A673 (cell line): ENCODE measurements at regions not wholly inside any gene's neighbourhood (a gene's known extent, or its start where the extent isn't known, plus 50 kb on each side); places are given as distances from the start of the nearest gene placed in this dataset.

Experiments
- BruUV-seq: library from RNA; stranded (reverse); fragments of 400-500 nt; replicated peaks from 2 replicates; lab custom pipeline; 2021; lab: Mats Ljungman, UMichigan
- CTCF ChIA-PET: fragments of 300-600 bp; sonication (Branson Sonifier 250); formaldehyde crosslinking; loops from one replicate; lab custom pipeline; 2022; ENCODE audit warnings: antibody characterized with exemption; lab: Charles Lee
- POLR2A ChIA-PET: fragments of 300-600 bp; sonication (Branson Sonifier 250); formaldehyde crosslinking; loops from one replicate; lab custom pipeline; 2022; ENCODE audit warnings: antibody characterized with exemption; ENCODE audit not compliant: low non-redundant PET; lab: Charles Lee
- DNase-seq: peaks from one replicate; pipeline ENCODE4 v3.0.0-alpha.2; 2015; ENCODE audit warnings: low spot score
- H3K27ac ChIP-seq: fragments of 200-600 bp; sonication (generic); 2 replicates; pipeline ENCODE4 v1.5.1; 2016; ENCODE audit warnings: mixed run types, low read depth, mild to moderate bottlenecking, mixed read lengths, antibody characterized with exemption, low read length; ENCODE audit not compliant: poor library complexity, severe bottlenecking
- H3K27me3 ChIP-seq: fragments of 200-600 bp; sonication (generic); replicated peaks from 2 replicates; pipeline ENCODE4 v1.6.1; 2017; ENCODE audit warnings: mixed run types, low read depth, mild to moderate bottlenecking, mixed read lengths, antibody characterized with exemption, low read length; ENCODE audit not compliant: insufficient read depth, poor library complexity
- H3K36me3 ChIP-seq: fragments of 200-600 bp; sonication (generic); 2 replicates; pipeline ENCODE4 v1.6.1; 2016; ENCODE audit warnings: mixed run types, mild to moderate bottlenecking, mixed read lengths, antibody characterized with exemption, low read length; ENCODE audit not compliant: insufficient read depth, poor library complexity, severe bottlenecking
- H3K4me1 ChIP-seq: fragments of 200-600 bp; sonication (generic); 2 replicates; pipeline ENCODE4 v1.6.1; 2017; ENCODE audit warnings: mixed run types, mild to moderate bottlenecking, mixed read lengths, antibody characterized with exemption, low read length; ENCODE audit not compliant: insufficient read depth, poor library complexity, severe bottlenecking
- H3K4me3 ChIP-seq: fragments of 200-600 bp; sonication (generic); 2 replicates; pipeline ENCODE4 v1.5.1; 2016; ENCODE audit warnings: low read depth, mixed run types, mild to moderate bottlenecking, mixed read lengths, low read length; ENCODE audit not compliant: poor library complexity, severe bottlenecking
- H3K9me3 ChIP-seq: fragments of 200-600 bp; sonication (generic); 2 replicates; pipeline ENCODE4 v1.6.1; 2016; ENCODE audit warnings: mixed run types, low read depth, mild to moderate bottlenecking, mixed read lengths, antibody characterized with exemption, low read length; ENCODE audit not compliant: poor library complexity, severe bottlenecking
- CTCF ChIP-seq: fragments of 300-800, 200-600 bp; sonication (generic); conservative IDR thresholded peaks from 2 replicates; pipeline ENCODE4 v1.5.1; 2017; ENCODE audit warnings: low read depth, mild to moderate bottlenecking, antibody characterized with exemption, low read length, moderate library complexity, mixed read lengths
- EZH2 ChIP-seq: fragments of 200-600 bp; sonication (generic); IDR thresholded peaks from 2 replicates; pipeline ENCODE4 v1.6.1; 2017; ENCODE audit warnings: borderline replicate concordance, low read depth, mild to moderate bottlenecking, mixed read lengths, antibody characterized with exemption, low read length; ENCODE audit not compliant: poor library complexity, severe bottlenecking
- intact Hi-C: fragments of 100-400 bp; cut with micrococcal nuclease; formaldehyde crosslinking; loops from one replicate; pipeline ENCODE4 v1.10.0; 2022; ENCODE audit not compliant: unreplicated experiment

DNA sequence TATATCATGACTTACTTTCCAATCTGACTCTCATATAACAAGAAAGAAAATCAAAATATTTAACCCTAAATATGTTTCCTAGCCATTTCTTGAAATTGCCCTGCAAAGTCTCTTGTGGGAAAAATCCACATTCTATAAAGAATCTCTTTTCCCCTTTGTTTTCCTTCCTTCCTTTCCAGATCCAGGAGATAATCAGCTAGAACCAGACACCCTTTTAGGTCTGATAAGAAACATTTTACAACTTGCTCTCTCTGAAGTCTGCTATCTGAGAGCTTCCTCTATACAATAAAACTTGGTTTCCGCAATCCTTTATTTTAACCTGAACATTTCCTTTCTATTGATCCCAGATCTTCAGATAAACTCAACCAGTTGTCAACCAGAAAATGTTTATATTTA is 100.5 kb upstream of the RNU6-1 start:
- Histone ChIP-seq H3K4me1 (no peaks in the 10 kb centered on the region), H3K27ac (no peak overlapping the region), H3K4me3 (no peak overlapping the region), H3K27me3 (no peaks in the 10 kb centered on the region), H3K36me3 (no peaks in the 10 kb centered on the region), H3K9me3 (no peaks in the 10 kb centered on the region)
- BruUV-seq: no TSS peak
- no peak for DNase-seq
- intact Hi-C loops: no loop called here
- POLR2A ChIA-PET: no interaction called here
- TF ChIP-seq CTCF: no peak
- TF ChIP-seq EZH2: no peak
- CTCF ChIA-PET: no interaction called here

DNA sequence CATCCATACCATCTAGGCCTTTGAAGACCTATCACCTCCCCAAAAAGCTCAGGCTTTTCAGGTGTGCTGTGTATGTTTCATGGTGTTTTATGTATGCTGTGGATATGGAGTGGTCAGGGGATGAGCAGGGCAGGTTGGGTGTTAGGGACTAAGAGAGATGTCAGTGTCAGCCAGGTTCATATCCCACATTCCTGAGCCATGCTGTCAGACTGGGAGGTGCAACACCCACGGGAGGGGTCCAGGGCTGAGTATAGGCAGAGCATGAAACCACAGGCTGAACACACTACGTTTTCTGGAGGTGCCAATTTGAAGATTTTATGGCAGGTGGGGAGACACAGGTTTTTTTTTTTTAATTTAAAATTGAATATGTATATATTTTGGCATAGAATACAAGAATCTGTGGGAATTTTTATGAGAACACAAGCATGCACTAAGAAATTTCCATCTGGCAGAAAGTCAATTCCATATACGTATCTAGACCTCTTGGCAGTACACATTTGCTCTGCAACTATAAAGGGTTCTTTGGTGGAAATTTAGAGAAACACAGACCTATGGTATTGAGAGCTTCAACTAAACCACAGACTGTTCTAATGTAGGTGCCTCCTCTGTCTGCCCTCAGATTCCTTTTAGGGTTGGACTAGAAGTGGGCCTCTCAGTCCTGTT is 101.9 kb upstream of the RNU6-1 start:
- Histone ChIP-seq H3K27ac (no peak overlapping the region), H3K4me3 (no peak overlapping the region), H3K36me3 (no peaks in the 10 kb centered on the region), H3K4me1 (peaks cover 6% of the 10 kb centered on the region), H3K9me3 (no peaks in the 10 kb centered on the region), H3K27me3 (no peaks in the 10 kb centered on the region)
- intact Hi-C loops: no loop called here
- DNase-seq: no peak
- TF ChIP-seq EZH2: no peak
- TF ChIP-seq CTCF: no peak
- ChIA-PET CTCF (no interaction called here), POLR2A (no interaction called here)
- no TSS peak for BruUV-seq

GRCh38 chr15:67943475-67943874 is 103.6 kb upstream of the RNU6-1 start:
- Histone ChIP-seq H3K4me3 (no peak overlapping the region), H3K27ac (no peak overlapping the region), H3K27me3 (no peaks in the 10 kb centered on the region), H3K4me1 (peaks cover 6% of the 10 kb centered on the region), H3K9me3 (no peaks in the 10 kb centered on the region), H3K36me3 (no peaks in the 10 kb centered on the region)
- intact Hi-C loops: no loop called here
- TF ChIP-seq EZH2: no peak
- no peak for TF ChIP-seq CTCF
- CTCF ChIA-PET: no interaction called here
- no TSS peak for BruUV-seq
- no peak for DNase-seq
- POLR2A ChIA-PET: no interaction called here
